ENCODE measurements at regions not wholly inside any gene's neighbourhood (a gene's known extent, or its start where the extent isn't known, plus 50 kb on each side); places are given as distances from the start of the nearest gene placed in this dataset.

GRCh38 chr9:72460342-72461312 is 60.8 kb upstream of the TMC1 start:
- FAIRE-seq (no peak), DNase-seq (ENCODE audit: low read depth) (no peak)
- Histone ChIP-seq H3K27ac (ENCODE audit: low read depth, low read length) (no peak overlapping the region), H3K4me2 (ENCODE audit: low read length) (no peak overlapping the region), H4K20me1 (ENCODE audit: insufficient read depth, low read length) (no peaks in the 10 kb centered on the region), H3K9me3 (ENCODE audit: insufficient read depth, low read depth, low read length) (no peaks in the 10 kb centered on the region), H3K4me1 (ENCODE audit: insufficient read depth, low read length) (no peaks in the 10 kb centered on the region), H3K36me3 (ENCODE audit: insufficient read depth, low read length) (no peaks in the 10 kb centered on the region), H2AFZ (ENCODE audit: low read depth, low read length) (no peak overlapping the region), H3K9ac (ENCODE audit: low read length) (no peak overlapping the region), H3K27me3 (ENCODE audit: insufficient read depth, low read length) (no peaks in the 10 kb centered on the region), H3K79me2 (ENCODE audit: insufficient read depth, low read length) (no peaks in the 10 kb centered on the region), H3K4me3 (ENCODE audit: insufficient read depth, low read depth, low read length) (no peak overlapping the region)
- TF ChIP-seq, protein P1, sequence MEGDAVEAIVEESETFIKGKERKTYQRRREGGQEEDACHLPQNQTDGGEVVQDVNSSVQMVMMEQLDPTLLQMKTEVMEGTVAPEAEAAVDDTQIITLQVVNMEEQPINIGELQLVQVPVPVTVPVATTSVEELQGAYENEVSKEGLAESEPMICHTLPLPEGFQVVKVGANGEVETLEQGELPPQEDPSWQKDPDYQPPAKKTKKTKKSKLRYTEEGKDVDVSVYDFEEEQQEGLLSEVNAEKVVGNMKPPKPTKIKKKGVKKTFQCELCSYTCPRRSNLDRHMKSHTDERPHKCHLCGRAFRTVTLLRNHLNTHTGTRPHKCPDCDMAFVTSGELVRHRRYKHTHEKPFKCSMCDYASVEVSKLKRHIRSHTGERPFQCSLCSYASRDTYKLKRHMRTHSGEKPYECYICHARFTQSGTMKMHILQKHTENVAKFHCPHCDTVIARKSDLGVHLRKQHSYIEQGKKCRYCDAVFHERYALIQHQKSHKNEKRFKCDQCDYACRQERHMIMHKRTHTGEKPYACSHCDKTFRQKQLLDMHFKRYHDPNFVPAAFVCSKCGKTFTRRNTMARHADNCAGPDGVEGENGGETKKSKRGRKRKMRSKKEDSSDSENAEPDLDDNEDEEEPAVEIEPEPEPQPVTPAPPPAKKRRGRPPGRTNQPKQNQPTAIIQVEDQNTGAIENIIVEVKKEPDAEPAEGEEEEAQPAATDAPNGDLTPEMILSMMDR (IDR thresholded peaks at IDR 0.05; ENCODE audit: insufficient read depth, low read depth, low read length): no peak
- TF ChIP-seq EZH2 (IDR thresholded peaks at IDR 0.05; ENCODE audit: insufficient read depth, low read length): no peak
- H3K27ac Mint-ChIP-seq (ENCODE audit: unreplicated experiment): peak overlapping the region; percentile 68
- H3K36me3 Mint-ChIP-seq (ENCODE audit: low read depth, unreplicated experiment): no peaks in the 10 kb centered on the region
- H3K4me3 Mint-ChIP-seq (ENCODE audit: unreplicated experiment): no peak overlapping the region
- no peaks in the 10 kb centered on the region for H3K27me3 Mint-ChIP-seq (ENCODE audit: low read depth, unreplicated experiment)
- H3K9me3 Mint-ChIP-seq (ENCODE audit: unreplicated experiment): no peaks in the 10 kb centered on the region
- H3K4me1 Mint-ChIP-seq (ENCODE audit: low read depth, unreplicated experiment): peaks cover 14% of the 10 kb centered on the region

GRCh38 chr9:72459308-72459707 is 62.1 kb upstream of the TMC1 start:
- H3K9ac ChIP-seq (ENCODE audit: low read length): no peak overlapping the region
- H3K27me3 Mint-ChIP-seq (ENCODE audit: low read depth, unreplicated experiment): no peaks in the 10 kb centered on the region

More at GRCh38 chr9:72459308-72459707, 62.1 kb upstream of the TMC1 start:
- Histone ChIP-seq H3K9me3 (ENCODE audit: insufficient read depth, low read depth, low read length) (no peaks in the 10 kb centered on the region), H3K36me3 (ENCODE audit: insufficient read depth, low read length) (no peaks in the 10 kb centered on the region), H3K27ac (ENCODE audit: low read depth, low read length) (no peak overlapping the region), H3K79me2 (ENCODE audit: insufficient read depth, low read length) (no peaks in the 10 kb centered on the region), H2AFZ (ENCODE audit: low read depth, low read length) (no peak overlapping the region), H3K4me3 (ENCODE audit: insufficient read depth, low read depth, low read length) (no peak overlapping the region), H3K4me1 (ENCODE audit: insufficient read depth, low read length) (no peaks in the 10 kb centered on the region), H4K20me1 (ENCODE audit: insufficient read depth, low read length) (no peaks in the 10 kb centered on the region), H3K27me3 (ENCODE audit: insufficient read depth, low read length) (no peaks in the 10 kb centered on the region), H3K4me2 (ENCODE audit: low read length) (no peak overlapping the region)
- Mint-ChIP-seq H3K4me1 (ENCODE audit: low read depth, unreplicated experiment) (peaks cover 19% of the 10 kb centered on the region), H3K36me3 (ENCODE audit: low read depth, unreplicated experiment) (no peaks in the 10 kb centered on the region), H3K9me3 (ENCODE audit: unreplicated experiment) (no peaks in the 10 kb centered on the region), H3K27ac (ENCODE audit: unreplicated experiment) (no peak overlapping the region), H3K4me3 (ENCODE audit: unreplicated experiment) (no peak overlapping the region)
- DNase-seq (ENCODE audit: low read depth) (no peak), FAIRE-seq (no peak)
- TF ChIP-seq EZH2 (IDR thresholded peaks at IDR 0.05; ENCODE audit: insufficient read depth, low read length): no peak
- TF ChIP-seq, protein P1 (IDR thresholded peaks at IDR 0.05; ENCODE audit: insufficient read depth, low read depth, low read length): no peak

All from astrocyte (in vitro differentiated cells and primary cell).